GM06990 (cell line): ENCODE measurements at regions not wholly inside any gene's neighbourhood (a gene's known extent, or its start where the extent isn't known, plus 50 kb on each side); places are given as distances from the start of the nearest gene placed in this dataset.

Source experiments
- DNase-seq: peaks from one replicate; pipeline ENCODE4 v3.0.0-alpha.2; 2011; ENCODE audit not compliant: insufficient read length; ENCODE audit errors: extremely low read depth
- H3K27me3 ChIP-seq: replicated peaks from 2 replicates; pipeline ENCODE4 v1.6.0; 2011; ENCODE audit warnings: low read length; ENCODE audit not compliant: control insufficient read depth, insufficient read depth
- H3K36me3 ChIP-seq: 2 replicates; pipeline ENCODE4 v1.5.1; 2011; ENCODE audit warnings: low read length; ENCODE audit not compliant: control insufficient read depth, insufficient read depth
- H3K4me3 ChIP-seq: replicated peaks from 2 replicates; pipeline ENCODE4 v1.5.1; 2011; ENCODE audit warnings: low read depth, mild to moderate bottlenecking, control low read depth, low read length
- TF ChIP-seq, protein P1 (sequence below): IDR thresholded peaks from 2 replicates; pipeline ENCODE4 v1.5.1; 2011; ENCODE audit warnings: low read length, control low read depth, mild to moderate bottlenecking, inconsistent platforms; ENCODE audit not compliant: insufficient read depth, poor library complexity, severe bottlenecking

DNA sequence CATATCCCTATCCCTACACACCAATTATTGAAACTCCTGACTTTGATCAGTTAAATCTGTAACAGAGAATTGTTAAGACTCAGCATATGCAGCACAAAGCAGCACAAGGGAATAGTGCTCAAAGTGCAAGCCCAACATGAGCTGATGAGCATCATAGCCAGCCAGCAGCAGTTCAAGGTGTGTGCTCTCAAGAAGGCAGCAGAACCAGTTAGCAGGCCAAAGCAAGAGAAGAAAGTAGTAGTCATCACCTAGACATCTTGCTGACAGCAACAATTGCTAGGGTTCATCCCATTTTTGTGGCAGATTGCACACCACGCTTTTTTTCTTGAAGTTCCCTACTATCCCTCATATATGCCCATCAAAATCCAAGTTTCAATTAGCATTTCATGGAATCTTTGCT is 478.3 kb downstream of the COL11A1 start:
- DNase-seq: no peak
- H3K36me3 ChIP-seq: no peaks in the 10 kb centered on the region
- no peaks in the 10 kb centered on the region for H3K27me3 ChIP-seq
- H3K4me3 ChIP-seq: no peak overlapping the region
- TF ChIP-seq, protein P1, sequence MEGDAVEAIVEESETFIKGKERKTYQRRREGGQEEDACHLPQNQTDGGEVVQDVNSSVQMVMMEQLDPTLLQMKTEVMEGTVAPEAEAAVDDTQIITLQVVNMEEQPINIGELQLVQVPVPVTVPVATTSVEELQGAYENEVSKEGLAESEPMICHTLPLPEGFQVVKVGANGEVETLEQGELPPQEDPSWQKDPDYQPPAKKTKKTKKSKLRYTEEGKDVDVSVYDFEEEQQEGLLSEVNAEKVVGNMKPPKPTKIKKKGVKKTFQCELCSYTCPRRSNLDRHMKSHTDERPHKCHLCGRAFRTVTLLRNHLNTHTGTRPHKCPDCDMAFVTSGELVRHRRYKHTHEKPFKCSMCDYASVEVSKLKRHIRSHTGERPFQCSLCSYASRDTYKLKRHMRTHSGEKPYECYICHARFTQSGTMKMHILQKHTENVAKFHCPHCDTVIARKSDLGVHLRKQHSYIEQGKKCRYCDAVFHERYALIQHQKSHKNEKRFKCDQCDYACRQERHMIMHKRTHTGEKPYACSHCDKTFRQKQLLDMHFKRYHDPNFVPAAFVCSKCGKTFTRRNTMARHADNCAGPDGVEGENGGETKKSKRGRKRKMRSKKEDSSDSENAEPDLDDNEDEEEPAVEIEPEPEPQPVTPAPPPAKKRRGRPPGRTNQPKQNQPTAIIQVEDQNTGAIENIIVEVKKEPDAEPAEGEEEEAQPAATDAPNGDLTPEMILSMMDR: no peak

DNA sequence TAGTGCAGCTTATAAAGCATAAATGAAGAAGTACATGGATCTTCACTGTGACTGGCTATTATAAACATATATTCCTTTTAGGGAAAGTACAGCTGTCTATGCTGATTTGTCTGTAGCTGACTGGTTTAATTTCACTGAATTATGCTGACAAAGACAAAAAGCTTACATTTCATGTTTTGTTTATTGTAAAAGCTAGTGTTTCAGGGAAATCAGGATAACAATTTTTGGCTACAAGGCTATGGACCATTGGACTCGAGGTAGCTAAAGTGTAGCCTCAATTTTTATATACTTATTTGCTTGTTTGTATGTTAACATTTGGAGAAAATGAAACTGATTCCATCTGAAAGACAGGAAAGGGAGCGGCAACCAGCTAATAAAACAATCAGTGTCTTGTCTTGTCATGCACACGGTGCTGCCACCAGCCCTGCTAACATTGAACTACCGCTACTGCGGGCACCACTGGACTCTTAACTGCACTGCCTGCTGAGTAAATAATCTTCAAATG is 480.2 kb downstream of the COL11A1 start:
- TF ChIP-seq, protein P1: no peak
- DNase-seq: no peak
- Histone ChIP-seq H3K4me3 (no peak overlapping the region), H3K27me3 (no peaks in the 10 kb centered on the region), H3K36me3 (no peaks in the 10 kb centered on the region)

DNA sequence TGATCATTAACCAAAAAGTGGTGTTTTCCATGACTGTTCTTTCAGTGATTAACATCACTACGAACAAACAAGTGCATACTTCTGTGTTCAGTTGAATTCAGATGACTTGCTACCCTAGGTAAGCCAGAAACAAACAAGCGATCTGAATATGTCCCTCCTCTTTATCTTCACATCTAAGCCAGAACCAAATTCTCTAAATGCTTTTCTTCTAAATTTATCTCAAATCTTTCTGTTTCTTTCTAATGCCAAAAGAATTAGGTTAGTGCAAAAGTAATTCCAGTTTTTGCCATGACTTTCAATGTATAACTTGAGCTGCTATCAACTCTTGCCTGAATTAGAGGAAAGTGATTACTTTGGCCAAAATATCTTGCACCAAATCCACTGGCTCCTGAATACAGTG is 481.2 kb downstream of the COL11A1 start:
- no peak for DNase-seq
- Histone ChIP-seq H3K36me3 (no peaks in the 10 kb centered on the region), H3K4me3 (no peak overlapping the region), H3K27me3 (no peaks in the 10 kb centered on the region)
- TF ChIP-seq, protein P1: no peak

DNA sequence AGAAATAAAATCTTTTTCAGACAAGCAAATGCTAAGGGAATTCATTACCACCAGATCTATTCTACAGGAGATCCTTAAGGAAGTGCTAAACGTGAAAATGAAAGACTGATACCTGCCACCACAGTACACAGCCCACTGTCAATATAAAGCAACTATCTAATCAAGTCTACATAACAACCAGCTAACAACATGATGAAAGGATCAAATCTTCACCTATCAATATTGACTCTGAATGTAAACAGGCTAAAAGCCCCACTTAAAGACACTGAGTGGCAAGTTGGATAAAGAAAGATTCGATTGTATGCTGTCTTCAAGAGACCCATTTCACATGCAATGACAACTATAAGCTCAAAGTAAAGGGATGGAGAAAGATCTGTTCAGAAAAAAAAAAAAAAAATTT is 492.4 kb downstream of the COL11A1 start:
- no peak for DNase-seq
- TF ChIP-seq, protein P1: no peak
- Histone ChIP-seq H3K27me3 (no peaks in the 10 kb centered on the region), H3K36me3 (no peaks in the 10 kb centered on the region), H3K4me3 (no peak overlapping the region)

DNA sequence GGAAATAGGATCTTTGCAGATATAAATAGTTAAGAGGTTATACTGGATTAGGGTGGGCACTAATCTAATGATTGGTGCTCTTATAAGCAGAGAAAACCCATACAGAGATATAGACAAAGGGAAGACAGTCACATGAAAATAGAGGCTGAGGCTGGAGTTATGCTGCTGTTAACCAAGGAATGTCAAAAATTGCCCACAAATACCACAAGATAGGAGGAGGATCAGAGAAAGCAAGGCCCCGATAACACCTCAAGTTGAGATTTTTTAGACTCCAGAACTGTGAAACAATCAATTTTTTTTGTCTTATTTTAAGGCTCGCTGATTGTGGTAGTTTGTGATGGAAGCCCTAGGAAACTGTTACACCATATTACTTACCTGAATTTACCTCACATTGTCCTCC is 513.2 kb downstream of the COL11A1 start:
- H3K4me3 ChIP-seq: no peak overlapping the region
- no peak for DNase-seq
- no peaks in the 10 kb centered on the region for H3K27me3 ChIP-seq
- no peaks in the 10 kb centered on the region for H3K36me3 ChIP-seq
- TF ChIP-seq, protein P1: no peak

DNA sequence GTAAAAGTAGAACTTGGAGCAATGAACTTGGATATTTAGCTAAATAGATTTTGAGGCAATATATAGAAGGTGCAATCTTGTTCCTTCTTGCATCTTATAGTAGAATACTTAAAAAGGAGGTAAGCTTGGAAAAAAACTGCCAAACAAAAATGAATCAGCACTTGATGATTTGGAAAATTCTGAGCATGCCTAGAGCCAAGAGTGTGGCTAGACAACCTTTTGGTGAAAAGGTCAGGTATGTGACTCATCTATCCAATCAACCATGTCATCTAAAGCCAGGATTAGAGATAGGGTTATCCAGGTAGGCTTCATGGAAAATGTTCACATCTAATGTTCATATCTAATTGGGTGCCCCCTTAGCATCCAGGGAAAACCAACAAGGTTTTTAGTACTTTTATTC is 515.0 kb downstream of the COL11A1 start:
- no peak for DNase-seq
- Histone ChIP-seq H3K27me3 (no peaks in the 10 kb centered on the region), H3K36me3 (no peaks in the 10 kb centered on the region), H3K4me3 (no peak overlapping the region)
- TF ChIP-seq, protein P1: no peak
